Liver (tissue), 8 donors: ENCODE measurements at regions not wholly inside any gene's neighbourhood (a gene's known extent, or its start where the extent isn't known, plus 50 kb on each side); places are given as distances from the start of the nearest gene placed in this dataset.

Source experiments
- DNase-seq: peaks from one replicate; pipeline ENCODE4 v3.0.0-alpha.2; 2017; ENCODE audit warnings: low spot score
- H3K27ac ChIP-seq, 2 donors: one replicate each; pipeline ENCODE4 v1.7.0; 2013; ENCODE audit warnings: inconsistent platforms in 2 of 2, low read length in 2 of 2, control low read depth in 1 of 2, low read depth in 1 of 2, mild to moderate bottlenecking in 1 of 2
- H3K27me3 ChIP-seq, 4 donors: one replicate each; pipeline versions ENCODE4 v1.6.1 to v1.7.0; 2013; ENCODE audit warnings: low read length in 3 of 4, inconsistent platforms in 1 of 4, mild to moderate bottlenecking in 1 of 4, moderate library complexity in 1 of 4; ENCODE audit not compliant: control insufficient read depth in 4 of 4, insufficient read depth in 4 of 4
- H3K36me3 ChIP-seq, 4 donors: one replicate each; pipeline versions ENCODE4 v1.6.1 to v1.7.0; 2013; ENCODE audit warnings: low read length in 3 of 4, mild to moderate bottlenecking in 3 of 4, low read depth in 1 of 4, moderate library complexity in 1 of 4; ENCODE audit not compliant: control insufficient read depth in 4 of 4, insufficient read depth in 3 of 4
- H3K4me1 ChIP-seq, 4 donors: one replicate each; pipeline versions ENCODE4 v1.6.1 to v1.7.0; 2013; ENCODE audit warnings: low read length in 3 of 4, mild to moderate bottlenecking in 3 of 4, moderate library complexity in 1 of 4; ENCODE audit not compliant: control insufficient read depth in 4 of 4, insufficient read depth in 4 of 4
- H3K4me3 ChIP-seq, 3 donors: one replicate each; pipeline versions ENCODE4 v1.6.1 to v1.7.0; 2013; ENCODE audit warnings: low read length in 3 of 3, control low read depth in 1 of 3, low read depth in 1 of 3, mild to moderate bottlenecking in 1 of 3
- H3K9ac ChIP-seq, 2 donors: one replicate each; pipeline ENCODE4 v1.7.0; 2013; ENCODE audit warnings: low read length in 2 of 2, mild to moderate bottlenecking in 2 of 2, moderate library complexity in 2 of 2, control low read depth in 1 of 2, low read depth in 1 of 2
- H3K9me3 ChIP-seq, 4 donors: one replicate each; pipeline versions ENCODE4 v1.6.1 to v1.7.0; 2013; ENCODE audit warnings: low read length in 3 of 4; ENCODE audit not compliant: control insufficient read depth in 4 of 4
- ATF3 ChIP-seq: IDR thresholded peaks from 2 replicates; pipeline ENCODE4 v1.6.1; 2016; ENCODE audit warnings: antibody characterized with exemption
- CTCF ChIP-seq: fragments of 150-350 bp; IDR thresholded peaks from 2 replicates; pipeline ENCODE4 v1.5.1; 2017; ENCODE audit warnings: improper control_type of control experiment, low read depth, low read length; ENCODE audit not compliant: missing input control
- EGR1 ChIP-seq, 2 donors: IDR thresholded peaks; 2 replicates each; pipeline ENCODE4 v1.6.1; 2016 to 2018; ENCODE audit warnings: antibody characterized with exemption in 2 of 2, low read depth in 2 of 2
- FOXA1 ChIP-seq: IDR thresholded peaks from 2 replicates; pipeline ENCODE4 v1.6.1; 2016; ENCODE audit warnings: antibody characterized with exemption
- FOXA2 ChIP-seq: IDR thresholded peaks from 2 replicates; pipeline ENCODE4 v1.6.1; 2016; ENCODE audit warnings: antibody characterized with exemption
- GABPA ChIP-seq, 2 donors: IDR thresholded peaks in 1 of 2; conservative IDR thresholded peaks in 1 of 2; 2 replicates each; pipeline ENCODE4 v1.6.1; 2016; ENCODE audit warnings: antibody characterized with exemption in 2 of 2, mild to moderate bottlenecking in 1 of 2, moderate library complexity in 1 of 2
- HNF4A ChIP-seq, 2 donors: conservative IDR thresholded peaks; 2 replicates each; pipeline ENCODE4 v1.6.1; 2016; ENCODE audit warnings: antibody characterized with exemption in 2 of 2, mild to moderate bottlenecking in 2 of 2
- HNF4G ChIP-seq: IDR thresholded peaks from 2 replicates; pipeline ENCODE4 v1.6.1; 2016; ENCODE audit warnings: antibody characterized with exemption
- JUND ChIP-seq, 2 donors: IDR thresholded peaks; 2 replicates each; pipeline ENCODE4 v1.6.1; 2016; ENCODE audit warnings: antibody characterized with exemption in 2 of 2
- MAX ChIP-seq: IDR thresholded peaks from 2 replicates; pipeline ENCODE4 v1.6.1; 2016; ENCODE audit warnings: antibody characterized with exemption
- NR2F2 ChIP-seq: IDR thresholded peaks from 2 replicates; pipeline ENCODE4 v1.6.1; 2016; ENCODE audit warnings: antibody characterized with exemption
- RAD21 ChIP-seq, 2 donors: IDR thresholded peaks; 2 replicates each; pipeline ENCODE4 v1.6.1; 2016; ENCODE audit warnings: antibody characterized with exemption in 2 of 2, mild to moderate bottlenecking in 2 of 2
- REST ChIP-seq: IDR thresholded peaks from 2 replicates; pipeline ENCODE4 v1.6.1; 2016; ENCODE audit warnings: antibody characterized with exemption, mild to moderate bottlenecking
- RXRA ChIP-seq, 2 donors: IDR thresholded peaks; 2 replicates each; pipeline ENCODE4 v1.6.1; 2017 to 2018; ENCODE audit warnings: antibody characterized with exemption in 2 of 2, mild to moderate bottlenecking in 1 of 2
- SP1 ChIP-seq: IDR thresholded peaks from 2 replicates; pipeline ENCODE4 v1.6.1; 2018; ENCODE audit warnings: antibody characterized with exemption, mild to moderate bottlenecking
- TAF1 ChIP-seq: conservative IDR thresholded peaks from 2 replicates; pipeline ENCODE4 v1.6.1; 2016; ENCODE audit warnings: antibody characterized with exemption, mild to moderate bottlenecking
- YY1 ChIP-seq: IDR thresholded peaks from 2 replicates; pipeline ENCODE4 v1.6.1; 2016; ENCODE audit warnings: antibody characterized with exemption, mild to moderate bottlenecking
- ZBTB33 ChIP-seq: IDR thresholded peaks from 2 replicates; pipeline ENCODE4 v1.6.1; 2016; ENCODE audit warnings: antibody characterized with exemption
- WGBS: extraction: QIAGEN DNeasy Blood & Tissue Kit; methylation state at CpG from one replicate; pipeline ENCODE4 v1.1.7; 2013; 5-methylcytosine and 5-hydroxymethylcytosine counted together
- donor health status: healthy.
- donor health status: healthy.
- donor health status: healthy.
- donor health status: healthy.
- donor health status: healthy.

- peak overlapping the region; percentile 14 to 32 for H3K27ac ChIP-seq
- 26% methylated on average over 3 of the region's 3 CpGs for WGBS
- DNase-seq = no peak
These were observed 81.5 kb downstream of the EDN1 start for GRCh38 chr6:12371641-12372146.

More at GRCh38 chr6:12371641-12372146, 81.5 kb downstream of the EDN1 start:
- Histone ChIP-seq H3K9ac (no peak overlapping the region), H3K4me3 (no peak overlapping the region), H3K4me1 (peaks cover 8 to 19% (median 10%) of the 10 kb centered on the region in 4 donors), H3K9me3 (no peaks in the 10 kb centered on the region), H3K36me3 (no peaks in the 10 kb centered on the region), H3K27me3 (no peaks in the 10 kb centered on the region)
- TF ChIP-seq SP1 = peak; percentile 79
- TF ChIP-seq YY1 = peak; percentile 69
- TF ChIP-seq GABPA (IDR thresholded peaks at IDR 0.05 in 1 of 2, conservative IDR thresholded peaks at IDR 0.05 in 1 of 2) = no peak
- TF ChIP-seq HNF4A (conservative IDR thresholded peaks at IDR 0.05) = peak; percentile 81 to 86
- no peak for TF ChIP-seq TAF1
- peak; percentile 54 for TF ChIP-seq MAX
- TF ChIP-seq FOXA2 = peak; percentile 84
- peak; percentile 89 for TF ChIP-seq ATF3
- TF ChIP-seq FOXA1 = peak; percentile 84
- TF ChIP-seq RXRA (IDR thresholded peaks at IDR 0.05) = peak; percentile 78 to 88
- TF ChIP-seq ZBTB33 = peak; percentile 64
- peak; percentile 42 to 51 for TF ChIP-seq RAD21 (IDR thresholded peaks at IDR 0.05)
- TF ChIP-seq REST = peak; percentile 29
- TF ChIP-seq HNF4G = peak; percentile 62
- TF ChIP-seq CTCF = no peak
- peak; percentile 61 for TF ChIP-seq NR2F2
- peak; percentile 88 to 95 for TF ChIP-seq JUND (IDR thresholded peaks at IDR 0.05)
- TF ChIP-seq EGR1 (IDR thresholded peaks at IDR 0.05; ENCODE audit: low read depth in 2 of 2) = peak in 1 of 2 donors; percentile 50
